NCI-H2029 treated with DMSO at 0.1 percent for 48 hours (cell line): ENCODE measurements at regions not wholly inside any gene's neighbourhood (a gene's known extent, or its start where the extent isn't known, plus 50 kb on each side); places are given as distances from the start of the nearest gene placed in this dataset.
"Not testable (repeated sequence)": the region's sequence is repeated elsewhere in the genome, so short reads cannot be mapped to it uniquely, and the experiment has no call there.

ENCODE experiments used
- DNase-seq: peaks from one replicate; lab custom pipeline; 2025; lab: John Stamatoyannopoulos, UW

GRCh38 chr13:75178436-75178835, 303.5 kb downstream of the TBC1D4 start:
- DNase-seq, result no peak

GRCh38 chr13:75175575-75175974, 306.4 kb downstream of the TBC1D4 start:
- DNase-seq, result no peak

GRCh38 chr13:75175097-75175496, 306.9 kb downstream of the TBC1D4 start:
- DNase-seq, result not testable (repeated sequence)

- no peak for DNase-seq
These were observed 307.5 kb downstream of the TBC1D4 start for GRCh38 chr13:75174481-75174880.

GRCh38 chr13:75173457-75174356, 308.3 kb downstream of the TBC1D4 start:
- no peak for DNase-seq

GRCh38 chr13:75170311-75170710, 311.7 kb downstream of the TBC1D4 start:
- no peak for DNase-seq

- no peak for DNase-seq
These were observed 316.3 kb downstream of the TBC1D4 start for GRCh38 chr13:75165543-75166230.

GRCh38 chr13:75161804-75162203, 320.2 kb downstream of the TBC1D4 start:
- no peak for DNase-seq

GRCh38 chr13:75160984-75161383, 321.0 kb downstream of the TBC1D4 start:
- no peak for DNase-seq

- no peak for DNase-seq
These were observed 327.6 kb downstream of the TBC1D4 start for GRCh38 chr13:75154331-75154730.

- no peak for DNase-seq
These were observed 328.1 kb downstream of the TBC1D4 start for GRCh38 chr13:75153834-75154233.

GRCh38 chr13:75153386-75153785, 328.6 kb downstream of the TBC1D4 start:
- DNase-seq, result no peak

GRCh38 chr13:75151081-75151643, 330.8 kb downstream of the TBC1D4 start:
- DNase-seq, result no peak

- no peak for DNase-seq
These were observed 332.2 kb downstream of the TBC1D4 start for GRCh38 chr13:75149776-75150175.

- DNase-seq, result no peak
These were observed 334.0 kb downstream of the TBC1D4 start for GRCh38 chr13:75147946-75148345.

GRCh38 chr13:75146436-75146835, 335.5 kb downstream of the TBC1D4 start:
- DNase-seq, result no peak

GRCh38 chr13:75145927-75146326, 336.0 kb downstream of the TBC1D4 start:
- DNase-seq, result no peak

GRCh38 chr13:75139291-75139690, 342.7 kb downstream of the TBC1D4 start:
- DNase-seq, result no peak

- DNase-seq, result no peak
These were observed 343.9 kb downstream of the TBC1D4 start for GRCh38 chr13:75137911-75138571.

GRCh38 chr13:75136151-75136550, 345.8 kb downstream of the TBC1D4 start:
- no peak for DNase-seq

- DNase-seq, result no peak
These were observed 346.6 kb downstream of the TBC1D4 start for GRCh38 chr13:75135325-75135825.
